Panc1 (cell line): ENCODE measurements at regions not wholly inside any gene's neighbourhood (a gene's known extent, or its start where the extent isn't known, plus 50 kb on each side); places are given as distances from the start of the nearest gene placed in this dataset.

Source experiments
- ATAC-seq: fragments of 200-7000 bp; cut with Tn5 transposase; 2 replicates; pipeline ENCODE4 v1.9.1; 2020; ENCODE audit warnings: mild to moderate bottlenecking, moderate library complexity
- BruUV-seq: library from RNA; stranded (reverse); fragments of 400-500 nt; replicated peaks from 2 replicates; lab custom pipeline; 2021; lab: Mats Ljungman, UMichigan
- CTCF ChIA-PET: fragments of 300-600 bp; sonication (Branson Sonifier 250); formaldehyde crosslinking; loops from one replicate; lab custom pipeline; 2022; ENCODE audit warnings: antibody characterized with exemption; lab: Charles Lee
- POLR2A ChIA-PET: fragments of 300-600 bp; sonication (Branson Sonifier 250); formaldehyde crosslinking; loops from one replicate; lab custom pipeline; 2022; ENCODE audit warnings: antibody characterized with exemption; lab: Charles Lee
- DNase-seq: peaks from one replicate; pipeline ENCODE4 v3.0.0-alpha.2; 2010; ENCODE audit warnings: low read depth, low spot score
- H3K27ac ChIP-seq: 2 replicates; pipeline ENCODE4 v1.5.1; 2011; ENCODE audit warnings: mild to moderate bottlenecking, low read length, inconsistent platforms
- H3K27me3 ChIP-seq: fragments of 200-500 bp; sonication (Bioruptor generic); 2 replicates; pipeline ENCODE4 v1.6.0; 2014; ENCODE audit warnings: low read length, inconsistent platforms; ENCODE audit not compliant: control insufficient read depth, insufficient read depth
- H3K36me3 ChIP-seq: fragments of 200-500 bp; sonication (Bioruptor generic); 2 replicates; pipeline ENCODE4 v1.5.1; 2014; ENCODE audit warnings: inconsistent platforms, mild to moderate bottlenecking, low read length, moderate library complexity; ENCODE audit not compliant: control insufficient read depth, insufficient read depth
- H3K4me1 ChIP-seq: 2 replicates; pipeline ENCODE4 v1.5.1; 2011; ENCODE audit warnings: inconsistent platforms, mild to moderate bottlenecking, low read length, moderate library complexity; ENCODE audit not compliant: control insufficient read depth, insufficient read depth
- H3K4me3 ChIP-seq, 2 experiments: 2 replicates each; pipeline ENCODE4 v1.5.1; 2011 to 2012; ENCODE audit warnings: low read depth in 2 of 2, low read length in 2 of 2, mild to moderate bottlenecking in 2 of 2, inconsistent platforms in 1 of 2, moderate library complexity in 1 of 2
- H3K9me3 ChIP-seq: fragments of 200-500 bp; sonication (Bioruptor generic); 2 replicates; pipeline ENCODE4 v1.5.1; 2014; ENCODE audit warnings: low read depth, mild to moderate bottlenecking, inconsistent platforms, low read length, moderate library complexity; ENCODE audit not compliant: control insufficient read depth, insufficient read depth
- CTCF ChIP-seq: fragments of 450-650 bp; IDR thresholded peaks from 2 replicates; pipeline ENCODE4 v1.5.1; 2017; ENCODE audit warnings: mild to moderate bottlenecking
- POLR2AphosphoS5 ChIP-seq: IDR thresholded peaks from 2 replicates; pipeline ENCODE4 v1.6.1; 2012; ENCODE audit warnings: mild to moderate bottlenecking, low read depth, low read length, moderate library complexity
- REST ChIP-seq, 2 experiments: IDR thresholded peaks; 2 replicates each; pipeline ENCODE4 v1.6.1; 2011 to 2012; ENCODE audit warnings: low read depth in 2 of 2, control low read depth in 1 of 2, low read length in 1 of 2, mild to moderate bottlenecking in 1 of 2, moderate library complexity in 1 of 2; ENCODE audit not compliant: insufficient read depth in 1 of 2
- SIN3A ChIP-seq: IDR thresholded peaks from 2 replicates; pipeline ENCODE4 v1.6.1; 2012; ENCODE audit warnings: low read depth, mild to moderate bottlenecking, low read length, moderate library complexity, borderline replicate concordance; ENCODE audit not compliant: insufficient read depth
- TCF7L2 ChIP-seq: IDR thresholded peaks from 2 replicates; pipeline ENCODE4 v1.6.1; 2011; ENCODE audit warnings: mild to moderate bottlenecking, low read depth, low read length, inconsistent platforms
- in situ Hi-C: cut with HindIII; loops from 2 replicates; pipeline ENCODE4 v1.10.0; 2016; ENCODE audit warnings: low sequenced_read_pairs, low pct_unique_long_range_greater_than_20kb
- intact Hi-C: fragments of 100-400 bp; cut with micrococcal nuclease; formaldehyde crosslinking; loops from one replicate; pipeline ENCODE4 v1.10.0; 2022; ENCODE audit not compliant: unreplicated experiment

- Histone ChIP-seq H3K36me3 (no peaks in the 10 kb centered on the region), H3K4me1 (no peaks in the 10 kb centered on the region), H3K27me3 (no peaks in the 10 kb centered on the region), H3K9me3 (no peaks in the 10 kb centered on the region), H3K27ac (no peak overlapping the region), H3K4me3 (no peak overlapping the region)
- DNase-seq (no peak), ATAC-seq (no peak)
- ChIA-PET POLR2A (no interaction called here), CTCF (no interaction called here)
- in situ Hi-C loops (no loop called here), intact Hi-C loops (no loop called here)
- no TSS peak for BruUV-seq
- TF ChIP-seq REST (IDR thresholded peaks at IDR 0.05; ENCODE audit: insufficient read depth in 1 of 2, low read depth in 2 of 2, low read length in 1 of 2) = no peak
- TF ChIP-seq CTCF = no peak
- TF ChIP-seq SIN3A = no peak
- TF ChIP-seq POLR2AphosphoS5 = no peak
- TF ChIP-seq TCF7L2 = no peak
Measured at GRCh38 chr13:62324842-62325241, 909.2 kb upstream of the PCDH20 start.

- Histone ChIP-seq H3K27ac (no peak overlapping the region), H3K4me1 (no peaks in the 10 kb centered on the region), H3K27me3 (no peaks in the 10 kb centered on the region), H3K9me3 (no peaks in the 10 kb centered on the region), H3K4me3 (no peak overlapping the region), H3K36me3 (no peaks in the 10 kb centered on the region)
- ATAC-seq = no peak
- CTCF ChIA-PET = no interaction called here
- no TSS peak for BruUV-seq
- POLR2A ChIA-PET = no interaction called here
- in situ Hi-C loops = no loop called here
- DNase-seq = no peak
- intact Hi-C loops = loop anchor here (2.0 kb wide), 1 partner anchor 35 kb away; no protein-coding TSS in a partner anchor
- TF ChIP-seq REST (IDR thresholded peaks at IDR 0.05; ENCODE audit: insufficient read depth in 1 of 2, low read depth in 2 of 2, low read length in 1 of 2) (no peak), TCF7L2 (no peak), SIN3A (no peak), POLR2AphosphoS5 (no peak), CTCF (no peak)
Measured at GRCh38 chr13:62321895-62322294, 906.2 kb upstream of the PCDH20 start.
